ENCODE measurements at regions not wholly inside any gene's neighbourhood (a gene's known extent, or its start where the extent isn't known, plus 50 kb on each side); places are given as distances from the start of the nearest gene placed in this dataset.
"Not testable (repeated sequence)": the region's sequence is repeated elsewhere in the genome, so short reads cannot be mapped to it uniquely, and the experiment has no call there.

DNA sequence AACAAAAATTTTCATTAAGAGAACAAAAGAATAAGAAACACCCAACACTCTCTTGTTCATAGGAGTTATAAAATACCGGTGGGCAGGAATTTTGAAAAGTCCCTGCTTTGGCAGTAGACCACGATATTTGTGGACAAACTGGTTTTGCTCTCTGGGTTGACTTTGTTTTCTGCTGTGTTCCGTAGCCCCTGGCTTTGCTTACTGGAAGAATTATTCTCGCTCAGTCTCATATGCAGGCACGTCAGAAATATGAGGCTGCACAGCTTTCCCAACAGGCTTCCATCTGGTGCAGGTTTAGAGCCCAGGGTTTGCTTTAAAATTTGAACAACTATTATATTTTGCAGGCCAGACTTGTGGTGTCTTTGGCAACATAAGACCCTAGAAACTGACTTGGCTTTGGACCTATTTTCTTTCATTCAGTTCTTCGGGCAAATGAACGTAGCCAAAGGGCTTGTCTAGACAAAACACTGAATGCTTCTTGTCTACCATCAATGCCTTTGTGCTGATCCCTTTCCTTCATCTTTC, 2012.6 kb downstream of the PCDH9 start:
- intact Hi-C loops (cut with DNase I) = no loop called here
- no peak for DNase-seq (ENCODE audit: low spot score)

DNA sequence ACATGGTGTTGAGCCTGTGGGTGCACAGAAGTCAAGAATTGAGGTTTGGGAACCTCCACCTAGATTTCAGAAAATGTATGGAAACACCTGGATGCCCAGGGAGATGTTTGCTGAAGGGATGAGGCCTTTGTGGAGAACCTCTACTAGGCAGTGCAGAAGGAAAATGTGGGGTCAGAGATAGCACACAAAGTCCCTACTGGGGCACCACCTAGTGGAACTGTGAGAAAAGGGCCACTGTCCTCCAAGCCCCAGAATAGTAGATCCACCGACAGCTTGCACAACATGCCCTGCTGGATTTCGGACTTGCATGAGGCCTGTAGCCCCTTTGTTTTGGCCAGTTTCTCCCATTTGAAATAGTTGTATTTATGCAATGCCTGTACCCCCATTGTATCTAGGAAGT, 2027.3 kb downstream of the PCDH9 start:
- intact Hi-C loops (cut with DNase I); DNase-seq (ENCODE audit: low spot score): not testable (repeated sequence)

DNA sequence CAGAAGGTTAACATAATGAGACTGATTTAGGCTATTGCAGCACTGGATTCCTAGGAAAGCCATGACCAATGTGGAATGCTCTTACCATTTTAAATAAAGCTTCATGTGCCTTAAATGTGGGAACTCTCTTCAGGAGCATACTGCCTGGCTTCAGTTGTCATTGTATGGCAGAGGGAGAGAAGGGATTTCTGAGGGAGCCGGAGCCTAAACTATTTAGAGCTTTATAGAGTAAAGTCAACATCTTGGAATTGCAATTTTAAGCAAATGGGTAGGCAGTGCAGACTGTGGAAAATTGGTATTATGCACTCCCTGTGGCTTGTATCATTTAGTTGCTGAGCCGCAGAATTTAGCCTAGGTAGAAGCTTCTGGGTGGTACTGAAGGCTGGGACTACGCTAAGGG, 2041.4 kb downstream of the PCDH9 start:
- no peak for DNase-seq (ENCODE audit: low spot score)
- intact Hi-C loops (cut with DNase I) = no loop called here

DNA sequence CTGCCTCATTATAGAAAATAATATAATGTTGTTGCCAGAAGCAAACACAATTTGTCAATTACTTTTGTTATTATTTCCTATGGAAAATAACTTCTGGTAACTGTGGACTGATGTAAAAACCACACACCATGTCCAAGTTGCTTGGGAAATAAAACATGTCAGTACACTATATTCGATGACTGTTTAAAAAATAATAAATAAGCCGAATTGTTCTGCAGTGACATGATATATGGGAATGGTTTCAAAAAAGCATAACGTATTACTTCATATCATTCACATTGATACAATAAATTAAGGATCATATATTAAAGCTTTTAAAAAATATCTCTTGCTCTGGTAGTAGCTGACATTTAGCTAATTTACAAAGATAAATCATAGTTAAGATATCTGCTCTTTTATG, 2062.1 kb downstream of the PCDH9 start:
- DNase-seq (ENCODE audit: low spot score) = no peak
- intact Hi-C loops (cut with DNase I) = no loop called here

DNA sequence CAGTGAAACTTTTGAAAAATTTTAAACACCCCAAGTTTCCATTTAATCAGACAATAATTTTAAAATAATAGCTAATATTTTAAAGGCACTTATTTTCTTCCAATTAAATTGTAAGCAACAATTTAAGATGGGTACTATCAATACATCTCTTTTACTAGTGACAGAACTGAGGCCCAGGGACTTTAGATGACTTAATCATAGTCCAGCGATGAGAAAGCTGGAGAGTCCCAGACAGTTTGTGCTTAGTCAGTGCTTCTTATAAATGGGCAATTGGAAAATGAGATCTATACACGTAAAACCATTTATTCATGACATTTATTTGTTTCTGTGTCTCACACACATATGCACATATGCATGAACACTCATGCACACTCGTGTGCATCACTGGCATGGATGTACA, 2063.5 kb downstream of the PCDH9 start:
- intact Hi-C loops (cut with DNase I) = no loop called here
- DNase-seq (ENCODE audit: low spot score) = no peak

DNA sequence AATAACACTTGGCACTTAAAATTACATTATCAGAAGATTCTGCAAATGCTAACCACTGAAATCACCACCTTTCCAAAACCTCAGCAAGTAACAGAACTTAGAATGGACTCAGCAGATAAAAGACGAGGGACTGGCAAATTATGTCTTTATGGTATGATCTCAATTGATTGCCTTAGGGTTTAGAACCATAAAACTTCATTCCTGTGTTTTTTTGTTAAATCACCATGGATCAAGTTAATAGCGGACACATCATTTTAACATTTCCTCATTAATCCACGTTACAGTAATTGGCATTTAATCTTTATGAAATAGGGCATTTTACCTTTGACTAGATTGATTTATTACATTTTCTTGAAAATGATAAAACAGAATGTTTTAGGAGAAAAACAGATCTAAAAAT, 2070.3 kb downstream of the PCDH9 start:
- intact Hi-C loops (cut with DNase I) = no loop called here
- no peak for DNase-seq (ENCODE audit: low spot score)

DNA sequence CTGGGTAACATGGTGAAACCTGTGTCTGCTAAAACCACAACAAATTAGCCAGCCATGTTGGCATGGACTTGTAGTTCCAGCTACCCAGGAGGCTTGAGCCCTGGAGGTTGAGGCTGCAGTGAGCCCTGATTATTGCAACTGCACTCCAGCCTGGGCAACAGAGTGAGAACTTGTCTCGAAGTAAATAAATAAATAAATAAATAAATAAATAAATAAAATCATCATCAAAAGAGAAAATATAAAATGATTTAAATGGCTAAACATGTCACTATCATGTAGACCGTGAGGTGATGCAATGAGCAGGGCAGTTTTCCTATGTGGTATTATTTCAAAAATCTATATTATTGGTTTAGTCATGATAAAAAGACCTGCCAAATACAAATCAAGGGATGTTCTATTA, 2074.3 kb downstream of the PCDH9 start:
- DNase-seq (ENCODE audit: low spot score) = no peak
- intact Hi-C loops (cut with DNase I) = no loop called here

DNA sequence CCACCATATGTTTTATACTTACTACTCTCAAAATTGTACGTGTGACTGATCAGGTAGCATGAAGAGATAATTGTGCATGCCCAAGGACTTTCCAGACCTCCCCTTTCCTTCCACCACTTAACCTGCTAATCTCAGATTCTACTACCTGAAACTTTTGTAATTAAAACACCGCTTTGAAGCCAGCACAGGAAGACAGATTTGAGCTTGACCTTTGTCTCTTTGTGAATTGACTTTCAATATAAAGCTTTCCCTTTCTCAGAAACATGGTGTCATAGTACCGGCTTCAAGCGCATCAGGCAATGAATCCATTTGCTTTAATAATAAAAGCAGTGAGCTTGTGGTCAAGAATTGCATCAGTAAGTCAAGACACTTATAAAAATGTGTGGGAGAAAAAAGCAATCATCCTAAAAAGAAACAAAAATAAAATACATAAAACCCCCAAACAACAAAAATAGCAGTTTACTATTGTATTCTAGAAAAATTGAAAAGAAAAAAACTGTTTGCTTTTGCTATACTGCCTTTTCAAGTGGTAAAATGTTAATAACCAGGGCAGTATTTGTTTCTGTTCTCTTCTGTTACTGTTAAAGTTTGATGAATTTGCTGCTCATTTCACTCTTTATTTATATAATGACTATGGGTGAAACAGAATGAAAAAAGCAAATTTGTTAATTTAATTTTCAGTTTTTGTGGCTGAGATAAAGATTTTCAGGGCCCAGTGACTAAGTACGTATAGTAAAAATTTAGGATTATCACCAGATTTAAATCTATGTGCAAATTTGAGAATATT, 2075.3 kb downstream of the PCDH9 start:
- no peak for DNase-seq (ENCODE audit: low spot score)
- intact Hi-C loops (cut with DNase I) = no loop called here

DNA sequence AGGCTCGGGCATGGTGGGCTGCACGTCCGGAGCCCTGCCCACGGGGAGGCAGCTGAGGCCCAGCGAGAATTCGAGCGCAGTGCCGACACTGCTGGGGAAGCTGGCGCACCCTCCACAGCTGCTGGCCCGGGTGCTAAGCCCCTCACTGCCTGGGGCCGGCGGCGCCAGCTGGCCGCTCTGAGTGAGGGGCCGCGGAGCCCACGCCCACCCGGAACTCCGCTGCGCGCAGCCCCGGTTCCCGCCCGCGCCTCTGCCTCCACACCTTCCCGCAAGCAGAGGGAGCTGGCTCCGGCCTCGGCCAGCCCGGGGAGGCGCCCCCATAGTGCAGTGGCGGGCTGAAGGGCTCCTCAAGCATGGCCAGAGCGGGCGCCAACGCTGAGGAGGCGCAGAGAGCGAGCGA, 2080.4 kb downstream of the PCDH9 start:
- DNase-seq (ENCODE audit: low spot score) = no peak
- intact Hi-C loops (cut with DNase I) = no loop called here

DNA sequence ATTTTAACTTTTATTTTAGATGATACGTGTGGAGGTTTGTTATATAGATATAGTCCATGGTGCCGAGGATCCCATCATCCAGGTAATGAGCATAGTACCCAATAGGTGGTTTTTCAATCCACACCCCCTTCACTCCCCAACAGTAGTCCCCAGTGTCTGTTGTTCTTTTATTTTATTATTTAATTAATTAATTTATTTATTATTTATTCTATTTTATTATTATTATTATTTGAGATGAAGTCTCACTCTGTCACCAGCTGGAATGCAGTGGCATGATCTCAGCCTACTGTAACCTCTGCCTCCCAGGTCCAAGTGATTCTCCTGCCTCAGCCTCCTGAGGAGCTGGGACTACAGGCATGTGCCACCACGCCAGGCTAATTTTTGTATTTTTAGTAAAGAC, 2086.2 kb downstream of the PCDH9 start:
- no peak for DNase-seq (ENCODE audit: low spot score)
- intact Hi-C loops (cut with DNase I) = no loop called here

DNA sequence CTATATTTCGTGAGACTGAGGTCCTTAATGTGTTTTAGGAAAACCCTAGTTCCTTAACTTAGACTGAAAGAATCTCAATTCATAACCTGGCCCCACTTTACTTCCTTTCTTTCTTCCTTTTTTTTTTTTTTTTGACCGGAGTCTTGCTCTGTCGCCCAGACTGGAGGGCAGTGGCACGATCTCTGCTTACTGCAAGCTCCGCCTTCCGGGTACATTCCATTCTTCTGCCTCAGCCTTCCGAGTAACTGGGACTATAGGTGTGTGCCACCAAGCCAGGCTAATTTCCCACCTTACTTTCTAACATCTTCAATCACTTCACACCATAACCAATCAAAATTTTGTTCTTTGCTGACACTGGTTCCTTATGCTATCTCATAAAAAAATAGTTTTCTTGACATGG, 2097.0 kb downstream of the PCDH9 start:
- no peak for DNase-seq (ENCODE audit: low spot score)
- intact Hi-C loops (cut with DNase I) = no loop called here

DNA sequence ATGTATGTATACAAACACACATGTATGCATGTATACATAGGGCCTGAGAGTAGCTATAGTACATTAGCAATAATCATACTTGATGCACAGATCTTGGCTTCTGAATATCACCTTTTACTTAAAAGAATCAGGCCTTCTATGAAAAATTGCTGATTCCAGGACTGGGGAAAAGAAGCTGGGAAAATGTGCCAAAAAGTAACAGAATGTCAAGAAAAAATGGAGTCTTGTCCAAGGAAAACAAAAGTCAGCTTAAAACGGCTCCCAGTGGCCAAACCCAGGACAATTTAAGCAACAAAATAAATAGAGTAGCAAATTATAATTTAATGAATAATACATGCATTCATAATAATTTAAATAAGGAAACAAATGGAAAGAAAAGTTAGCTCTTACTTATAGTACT, 2104.9 kb downstream of the PCDH9 start:
- intact Hi-C loops (cut with DNase I) = no loop called here

DNA sequence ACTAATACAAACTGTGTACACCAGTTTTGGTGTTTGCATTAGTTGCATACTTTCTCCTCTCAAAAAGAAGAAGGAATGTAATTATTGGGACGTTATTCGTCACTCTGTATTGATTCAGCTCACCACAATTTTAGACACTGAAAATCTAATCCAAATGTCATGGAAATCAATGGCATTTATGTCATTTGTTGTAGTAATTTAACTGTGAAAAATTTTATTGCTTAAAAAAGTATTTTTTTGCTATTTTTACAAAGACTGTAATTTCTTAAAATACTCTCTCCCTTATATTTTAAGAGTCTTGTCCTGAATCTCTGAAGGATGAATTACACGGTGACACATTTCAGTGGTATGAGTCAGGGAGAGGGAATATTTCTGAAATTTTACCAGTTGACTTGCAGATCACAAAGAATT, 2117.6 kb downstream of the PCDH9 start:
- no peak for DNase-seq (ENCODE audit: low spot score)
- intact Hi-C loops (cut with DNase I) = no loop called here

More for the DNA sequence above, 2104.9 kb downstream of the PCDH9 start:
- no peak for DNase-seq (ENCODE audit: low spot score)

DNA sequence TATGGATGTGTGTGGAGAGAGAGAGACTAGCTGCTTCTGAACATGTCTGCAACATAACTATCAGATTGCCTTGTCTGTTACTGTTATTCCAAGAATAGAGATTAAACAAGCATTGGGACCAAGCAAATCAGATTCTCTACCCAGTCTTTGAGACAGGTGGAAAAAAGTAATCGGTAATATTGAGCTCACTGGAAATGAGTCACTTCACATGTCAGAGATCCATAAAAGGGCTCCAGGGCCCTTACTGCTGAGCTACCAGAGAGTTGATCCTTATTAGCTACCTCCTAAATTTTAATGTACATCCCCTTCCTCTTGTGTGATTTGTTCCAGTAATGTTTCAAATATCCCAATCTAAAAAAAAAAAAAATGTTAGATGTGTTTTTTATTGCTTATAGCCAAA, 2118.0 kb downstream of the PCDH9 start:
- no peak for DNase-seq (ENCODE audit: low spot score)
- intact Hi-C loops (cut with DNase I) = no loop called here

DNA sequence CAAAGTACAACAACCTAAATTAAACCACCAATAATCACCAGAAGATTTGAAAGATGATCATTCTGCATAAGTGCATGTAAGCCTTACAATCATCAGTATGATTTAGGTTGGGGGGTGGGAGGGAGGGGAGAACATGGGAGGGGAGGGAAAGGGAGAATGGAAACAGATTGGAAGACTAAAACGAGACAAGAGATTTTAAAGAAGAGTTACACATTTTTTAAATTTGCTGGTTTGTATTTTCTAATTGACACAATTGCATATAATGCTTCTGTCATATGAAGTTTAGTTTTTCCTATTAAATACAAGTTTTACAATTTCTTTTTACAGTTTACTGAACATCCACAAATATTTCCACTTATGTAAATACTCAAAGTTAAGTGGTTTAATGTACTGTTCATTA, 2118.9 kb downstream of the PCDH9 start:
- no peak for DNase-seq (ENCODE audit: low spot score)
- intact Hi-C loops (cut with DNase I) = no loop called here

DNA sequence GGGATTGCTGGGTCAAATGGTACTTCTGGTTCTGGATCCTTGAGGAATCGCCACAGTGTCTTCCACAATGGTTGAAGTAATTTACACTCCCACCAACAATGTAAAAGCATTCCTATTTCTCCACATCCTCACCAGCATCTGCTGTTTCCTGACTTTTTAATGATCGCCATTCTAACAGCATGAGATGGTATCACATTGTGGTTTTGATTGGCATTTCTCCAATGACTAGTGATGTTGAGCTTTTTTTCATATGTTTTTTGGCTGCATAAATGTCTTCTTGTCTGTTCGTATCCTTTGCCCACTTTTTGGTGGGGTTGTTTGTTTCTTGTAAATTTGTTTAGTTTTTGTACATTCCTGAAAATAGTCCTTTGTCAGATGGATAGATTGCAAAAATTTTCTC, 2125.7 kb downstream of the PCDH9 start:
- intact Hi-C loops (cut with DNase I) = not testable (repeated sequence)

DNA sequence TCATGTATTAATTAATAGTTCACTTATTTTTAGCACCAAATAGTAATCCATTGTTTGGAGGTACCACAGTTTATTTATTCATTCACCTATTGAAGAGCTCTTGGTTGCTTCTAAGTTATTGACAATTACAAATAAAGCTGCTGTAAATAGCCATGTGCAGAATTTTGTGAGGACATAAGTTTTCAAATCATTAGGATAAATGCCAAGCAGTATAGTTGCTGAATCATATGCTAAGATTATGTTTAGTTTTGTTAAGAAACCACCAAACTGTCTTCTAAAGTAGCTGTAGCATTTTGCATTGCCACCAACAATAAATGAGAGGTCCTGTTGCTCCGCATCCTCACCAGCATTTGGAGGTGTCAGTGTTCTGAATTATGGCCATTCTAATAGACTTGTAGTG, 2126.8 kb downstream of the PCDH9 start:
- DNase-seq (ENCODE audit: low spot score) = no peak
- intact Hi-C loops (cut with DNase I) = no loop called here

More for the DNA sequence above, 2125.7 kb downstream of the PCDH9 start:
- not testable (repeated sequence) for DNase-seq (ENCODE audit: low spot score)

DNA sequence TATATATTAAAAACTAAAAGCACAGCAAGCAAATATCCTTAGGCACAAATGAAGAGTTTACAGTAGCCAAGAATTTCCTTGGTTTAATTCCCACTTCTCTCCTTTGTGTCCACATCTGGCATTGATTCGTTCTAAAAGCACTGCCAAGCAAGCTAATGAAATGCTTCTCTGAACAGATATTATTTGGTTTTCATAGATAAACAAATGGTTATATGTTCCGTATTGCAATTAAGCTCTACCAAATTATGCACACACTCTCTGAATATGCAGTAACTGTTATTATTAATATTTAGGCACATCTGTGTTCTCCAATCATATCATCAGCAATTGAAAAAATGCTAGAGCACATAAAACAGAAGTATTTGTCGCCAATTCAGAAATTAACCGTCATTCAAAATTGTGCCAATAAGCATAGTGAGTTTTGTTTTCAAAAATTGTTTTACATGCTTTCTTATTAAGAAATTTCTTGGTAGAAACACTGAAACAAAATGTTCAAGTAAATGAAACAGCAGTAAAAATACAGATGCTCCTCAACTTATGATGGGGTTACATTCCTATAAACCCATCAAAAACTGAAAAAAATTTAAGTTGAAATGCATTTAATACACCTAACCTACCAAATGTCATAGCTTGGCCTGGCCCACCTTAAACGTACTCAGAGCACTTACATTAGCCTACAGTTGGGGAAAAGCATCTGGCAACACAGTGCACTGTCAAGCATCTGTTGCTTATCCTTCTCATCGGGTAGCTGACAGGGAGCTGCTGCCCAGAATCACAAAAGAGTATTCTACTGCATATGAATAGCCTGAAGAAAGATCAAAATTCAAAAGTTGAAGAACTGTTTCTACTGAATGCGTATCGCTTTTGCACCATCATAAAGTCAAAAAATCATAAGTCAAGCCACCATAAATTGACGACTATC, 2134.7 kb downstream of the PCDH9 start:
- no peak for DNase-seq (ENCODE audit: low spot score)
- intact Hi-C loops (cut with DNase I) = no loop called here

DNA sequence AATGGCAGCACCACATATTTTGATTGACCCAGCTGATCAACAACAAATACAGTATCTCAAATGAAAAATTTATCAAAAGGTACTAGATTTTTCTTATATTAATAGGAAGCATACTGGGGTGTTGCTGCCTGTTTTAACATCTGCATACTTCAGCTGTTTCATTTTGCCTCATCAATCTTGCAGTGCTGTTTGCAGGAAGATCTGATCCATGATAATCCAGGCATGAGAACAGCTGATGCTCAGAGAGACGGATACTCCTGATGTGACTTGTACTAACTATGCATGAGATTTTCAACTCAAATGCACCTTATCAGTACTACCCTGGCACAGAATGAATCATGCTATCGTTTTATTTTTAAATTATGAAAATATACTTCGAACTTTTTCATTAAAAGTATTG, 2136.8 kb downstream of the PCDH9 start:
- no peak for DNase-seq (ENCODE audit: low spot score)
- intact Hi-C loops (cut with DNase I) = no loop called here

DNA sequence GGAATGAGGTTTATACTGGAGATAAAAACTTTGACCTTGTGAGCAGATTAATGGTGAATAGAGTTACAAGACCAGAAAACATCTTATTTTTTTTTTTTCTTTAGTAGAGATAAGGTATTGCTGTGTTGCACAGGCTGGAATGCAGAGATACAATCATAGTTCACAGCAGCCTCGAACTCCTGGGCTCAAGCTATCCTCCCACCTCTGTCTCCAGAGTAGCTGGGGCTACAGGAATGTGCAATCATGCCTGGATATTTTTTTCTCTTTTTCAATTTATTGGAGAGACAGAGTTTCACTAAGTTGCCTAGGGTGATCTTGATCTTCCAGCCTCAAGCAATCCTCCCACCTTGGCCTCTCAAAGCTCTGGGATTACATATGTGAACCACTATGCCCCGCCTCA, 2139.1 kb downstream of the PCDH9 start:
- intact Hi-C loops (cut with DNase I) = no loop called here
- no peak for DNase-seq (ENCODE audit: low spot score)

DNA sequence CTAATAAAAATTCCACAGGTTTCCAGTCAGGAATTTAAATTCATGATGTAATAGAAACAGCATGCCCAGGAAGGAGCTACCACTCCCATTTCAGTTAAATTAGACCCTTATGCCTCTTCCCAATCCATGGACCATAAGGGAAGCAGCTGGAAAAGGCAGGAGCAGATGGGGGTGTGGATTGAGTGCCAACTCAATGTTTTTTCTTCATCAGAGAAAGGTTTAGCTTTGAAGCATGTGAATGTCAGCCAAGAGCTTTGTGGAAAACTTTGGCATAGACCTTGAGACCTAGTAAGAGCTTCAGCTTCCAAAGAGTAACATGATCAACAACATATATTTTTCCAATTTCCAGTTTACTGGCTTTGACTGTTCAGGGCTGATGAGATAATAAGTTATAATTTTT, 2139.9 kb downstream of the PCDH9 start:
- no peak for DNase-seq (ENCODE audit: low spot score)
- intact Hi-C loops (cut with DNase I) = no loop called here

Measured in cardiac septum (tissue), 1 donor.